ENCODE measurements at regions not wholly inside any gene's neighbourhood (a gene's known extent, or its start where the extent isn't known, plus 50 kb on each side); places are given as distances from the start of the nearest gene placed in this dataset.
A peak's percentile ranks its signal among the peaks of the same experiment; 100 is the strongest.
"Not testable (repeated sequence)": the region's sequence is repeated elsewhere in the genome, so short reads cannot be mapped to it uniquely, and the experiment has no call there.

DNA sequence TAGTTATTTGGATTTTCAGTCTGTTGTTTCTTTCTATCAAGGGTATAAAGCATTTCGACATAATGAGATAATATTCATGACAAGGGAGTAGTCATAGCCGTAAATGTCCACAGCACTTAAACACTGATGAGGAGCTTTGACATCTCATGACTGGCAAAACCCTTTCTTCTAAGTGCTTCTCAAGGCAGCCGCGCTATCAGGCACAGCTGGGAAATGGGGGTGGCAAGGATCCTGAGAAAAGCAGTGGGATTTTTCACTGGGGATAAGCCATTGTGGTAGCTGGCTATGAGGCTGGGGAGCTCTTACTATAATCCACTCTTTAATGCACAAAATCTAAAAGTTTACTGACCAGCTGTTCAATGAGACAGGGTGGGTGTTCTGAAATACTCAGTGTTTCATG, 493.2 kb upstream of the KLF6 start:
- no peaks in the 10 kb centered on the region for H3K9me3 Mint-ChIP-seq
- peaks cover 2% of the 10 kb centered on the region for H3K27me3 Mint-ChIP-seq (ENCODE audit: insufficient read depth)
- H3K27ac Mint-ChIP-seq, result no peak overlapping the region
- peaks cover 6% of the 10 kb centered on the region for H3K36me3 Mint-ChIP-seq (ENCODE audit: low read depth)
- DNase-seq, result no peak
- H3K4me1 Mint-ChIP-seq (ENCODE audit: low read depth), result peaks cover 35% of the 10 kb centered on the region
- H3K4me3 Mint-ChIP-seq, result no peak overlapping the region
- no peak for TF ChIP-seq CTCF (IDR thresholded peaks at IDR 0.05)

- TF ChIP-seq CTCF (IDR thresholded peaks at IDR 0.05), result no peak
- Mint-ChIP-seq H3K9me3 (no peaks in the 10 kb centered on the region), H3K36me3 (ENCODE audit: low read depth) (no peaks in the 10 kb centered on the region), H3K4me3 (no peak overlapping the region), H3K27me3 (ENCODE audit: insufficient read depth) (no peaks in the 10 kb centered on the region; the same call in 1 of the 2 replicates), H3K27ac (no peak overlapping the region), H3K4me1 (ENCODE audit: low read depth) (peaks cover 24% of the 10 kb centered on the region)
- DNase-seq, result no peak
These were observed 491.1 kb upstream of the KLF6 start for GRCh38 chr10:4276151-4276550.

DNA sequence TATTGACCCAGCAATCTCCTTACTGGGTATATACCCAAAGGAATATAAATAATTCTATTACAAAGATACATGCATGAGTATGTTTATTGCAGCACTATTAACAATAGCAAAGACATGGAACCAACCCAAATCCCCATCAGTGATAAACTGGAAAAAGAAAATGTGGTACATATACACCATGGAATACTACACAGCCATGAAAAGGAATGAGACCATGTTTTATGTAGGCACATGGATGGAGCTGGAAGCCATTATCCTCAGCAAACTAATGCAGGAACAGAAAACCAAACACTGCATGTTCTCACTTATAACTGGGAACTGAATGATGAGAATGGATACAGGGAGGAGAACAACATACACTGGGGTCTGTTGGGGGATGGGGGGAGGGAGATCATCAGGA, 489.7 kb upstream of the KLF6 start:
- not testable (repeated sequence) for H3K27ac Mint-ChIP-seq; H3K27me3 Mint-ChIP-seq (ENCODE audit: insufficient read depth)
- peaks cover 24% of the 10 kb centered on the region for H3K4me1 Mint-ChIP-seq (ENCODE audit: low read depth)

GRCh38 chr10:4271193-4271592, 486.2 kb upstream of the KLF6 start:
- Mint-ChIP-seq H3K4me1 (ENCODE audit: low read depth) (peaks cover 40% of the 10 kb centered on the region), H3K27ac (peak overlapping the region; percentile 4; the same call in 1 of the 2 replicates), H3K4me3 (no peak overlapping the region), H3K27me3 (ENCODE audit: insufficient read depth) (no peaks in the 10 kb centered on the region), H3K9me3 (no peaks in the 10 kb centered on the region), H3K36me3 (ENCODE audit: low read depth) (no peaks in the 10 kb centered on the region)
- DNase-seq, result no peak
- TF ChIP-seq CTCF (IDR thresholded peaks at IDR 0.05), result no peak

More for the DNA sequence above, 489.7 kb upstream of the KLF6 start:
- H3K9me3 Mint-ChIP-seq; DNase-seq; H3K36me3 Mint-ChIP-seq (ENCODE audit: low read depth); H3K4me3 Mint-ChIP-seq: not testable (repeated sequence)

- no peak for TF ChIP-seq CTCF (IDR thresholded peaks at IDR 0.05)
- peak overlapping the region; percentile 58 for H3K27ac Mint-ChIP-seq
- H3K27me3 Mint-ChIP-seq (ENCODE audit: insufficient read depth), result no peaks in the 10 kb centered on the region
- no peaks in the 10 kb centered on the region for H3K9me3 Mint-ChIP-seq
- DNase-seq, result peak; percentile 75
- peak overlapping the region; percentile 7 for H3K4me3 Mint-ChIP-seq
- no peaks in the 10 kb centered on the region for H3K36me3 Mint-ChIP-seq (ENCODE audit: low read depth)
- H3K4me1 Mint-ChIP-seq (ENCODE audit: low read depth), result peaks cover 40% of the 10 kb centered on the region
These were observed 485.1 kb upstream of the KLF6 start for GRCh38 chr10:4270116-4270515.

DNA sequence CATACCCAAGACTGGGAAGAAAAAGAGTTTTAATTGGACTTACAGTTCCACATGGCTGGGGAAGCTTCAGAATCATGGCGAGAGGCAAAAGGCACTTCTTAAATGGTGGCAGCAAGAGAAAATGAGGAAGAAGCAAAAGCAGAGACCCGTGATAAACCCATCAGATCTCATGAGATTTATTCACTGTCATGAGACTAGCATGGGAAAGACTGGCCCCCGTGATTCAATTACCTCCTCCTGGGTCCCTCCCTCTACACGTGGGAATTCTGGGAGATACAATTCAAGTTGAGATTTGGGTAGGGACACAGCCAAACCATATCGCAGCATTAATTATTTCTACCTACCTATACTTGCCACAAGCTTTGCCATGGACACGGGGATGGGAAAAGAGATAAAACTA, 483.5 kb upstream of the KLF6 start:
- peaks cover 45% of the 10 kb centered on the region for H3K4me1 Mint-ChIP-seq (ENCODE audit: low read depth)
- DNase-seq; H3K36me3 Mint-ChIP-seq (ENCODE audit: low read depth); H3K4me3 Mint-ChIP-seq; H3K9me3 Mint-ChIP-seq; H3K27me3 Mint-ChIP-seq (ENCODE audit: insufficient read depth); H3K27ac Mint-ChIP-seq: not testable (repeated sequence)

Data from HFFc6 (cell line).